Breast epithelium (tissue), 3 donors: ENCODE measurements at regions not wholly inside any gene's neighbourhood (a gene's known extent, or its start where the extent isn't known, plus 50 kb on each side); places are given as distances from the start of the nearest gene placed in this dataset.

Source experiments
- CTCF ChIP-seq, 3 donors: fragments of 450-650 bp; IDR thresholded peaks; one replicate each; pipeline ENCODE4 v1.5.1; 2016 to 2017; ENCODE audit warnings: antibody characterized with exemption in 3 of 3, mild to moderate bottlenecking in 3 of 3, moderate library complexity in 3 of 3
- POLR2A ChIP-seq: fragments of 450-650 bp; IDR thresholded peaks from one replicate; pipeline ENCODE4 v1.6.1; 2016; ENCODE audit warnings: antibody characterized with exemption, mild to moderate bottlenecking, moderate library complexity
- POLR2AphosphoS5 ChIP-seq, 3 donors: sonication (generic); formaldehyde crosslinking; IDR thresholded peaks; one replicate each; pipeline ENCODE4 v1.6.1; 2017; ENCODE audit warnings: antibody characterized with exemption in 3 of 3

GRCh38 chr5:104443706-104444105 lies 881.1 kb upstream of the NUDT12 start:
- TF ChIP-seq CTCF (IDR thresholded peaks at IDR 0.05) (no peak), POLR2A (no peak), POLR2AphosphoS5 (IDR thresholded peaks at IDR 0.05) (no peak)
